ENCODE measurements at regions not wholly inside any gene's neighbourhood (a gene's known extent, or its start where the extent isn't known, plus 50 kb on each side); places are given as distances from the start of the nearest gene placed in this dataset.

DNA sequence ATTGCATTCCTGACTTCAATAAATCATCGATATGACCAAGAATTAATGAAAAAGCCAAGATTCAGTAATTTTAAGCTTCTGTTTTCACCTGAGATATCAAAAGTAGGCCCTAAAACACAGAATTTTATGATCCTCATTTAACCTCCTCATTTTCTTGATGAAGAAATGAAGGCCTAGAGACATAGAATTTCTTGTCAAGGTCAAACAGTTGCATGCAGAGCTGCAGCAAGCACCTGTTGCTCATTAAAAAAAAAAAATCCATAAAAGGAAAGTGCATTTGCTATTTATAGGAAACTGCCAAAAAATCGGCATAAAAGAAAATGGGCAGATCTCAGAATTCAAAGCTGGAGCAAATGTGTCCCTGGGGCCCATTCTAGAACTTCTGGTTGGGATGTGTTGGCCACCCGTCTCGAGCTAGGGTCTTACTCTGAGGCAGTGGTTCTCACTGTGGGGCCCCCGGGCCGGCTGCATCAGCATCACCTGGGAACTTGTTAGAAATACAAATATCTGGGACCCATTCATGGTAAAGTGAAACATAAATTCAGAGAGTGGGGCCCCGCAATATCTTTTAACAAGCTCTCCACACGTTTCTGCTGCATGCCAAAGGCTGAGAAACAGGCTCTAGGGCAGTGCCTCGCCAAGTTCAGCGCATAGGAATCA, 224.7 kb upstream of the UBL3 start:
- FAIRE-seq (no peak), DNase-seq (ENCODE audit: low read depth, low spot score) (no peak)
- no peak overlapping the region for H3K9ac ChIP-seq (replicated peaks; ENCODE audit: extremely low read depth, insufficient read depth, low read length)
- TF ChIP-seq FOS (IDR thresholded peaks at IDR 0.05; ENCODE audit: borderline replicate concordance, insufficient read depth, low read length): no peak
- no peaks in the 10 kb centered on the region for H3K9me1 ChIP-seq (replicated peaks; ENCODE audit: control insufficient read depth, extremely low read depth, insufficient read depth, low read length)
- H2AFZ ChIP-seq (ENCODE audit: low read depth, low read length): no peak overlapping the region
- no peaks in the 10 kb centered on the region for H3K79me2 ChIP-seq (ENCODE audit: control insufficient read depth, insufficient read depth, low read length)
- H3K4me1 ChIP-seq (ENCODE audit: control insufficient read depth, extremely low read depth, insufficient read depth, low read length): no peaks in the 10 kb centered on the region
- POLR2A ChIA-PET: no interaction called here
- H3K36me3 ChIP-seq (ENCODE audit: control insufficient read depth in 2 of 2, extremely low read depth in 1 of 2, insufficient read depth in 2 of 2, low read length in 2 of 2): no peaks in the 10 kb centered on the region
- dilution Hi-C loops (cut with MboI; ENCODE audit: extremely low pct_ligation_motif_present, low sequenced_read_pairs): no loop called here
- H3K4me3 ChIP-seq (replicated peaks in 1 of 3; ENCODE audit: insufficient read depth in 1 of 3, low read depth in 1 of 3, low read length in 3 of 3): no peak overlapping the region
- BruUV-seq (replicated peaks): no TSS peak
- H3K27me3 ChIP-seq (ENCODE audit: control insufficient read depth in 2 of 2, insufficient read depth in 2 of 2, low read length in 2 of 2): no peaks in the 10 kb centered on the region
- no peak overlapping the region for H3K27ac ChIP-seq (ENCODE audit: insufficient read depth, low read depth, low read length)
- CTCF ChIA-PET: interaction anchor here (1.3 kb wide), 1 partner anchor 304 kb away, joined by 3 read pairs; no protein-coding TSS in a partner anchor
- H4K20me1 ChIP-seq (replicated peaks; ENCODE audit: control insufficient read depth, extremely low read depth, insufficient read depth, low read length): no peaks in the 10 kb centered on the region
- H3K9me3 ChIP-seq (replicated peaks; ENCODE audit: control insufficient read depth, insufficient read depth, low read length): no peaks in the 10 kb centered on the region
- intact Hi-C loops (cut with micrococcal nuclease): no loop called here
- H3K4me2 ChIP-seq (ENCODE audit: insufficient read depth, low read length): no peak overlapping the region

DNA sequence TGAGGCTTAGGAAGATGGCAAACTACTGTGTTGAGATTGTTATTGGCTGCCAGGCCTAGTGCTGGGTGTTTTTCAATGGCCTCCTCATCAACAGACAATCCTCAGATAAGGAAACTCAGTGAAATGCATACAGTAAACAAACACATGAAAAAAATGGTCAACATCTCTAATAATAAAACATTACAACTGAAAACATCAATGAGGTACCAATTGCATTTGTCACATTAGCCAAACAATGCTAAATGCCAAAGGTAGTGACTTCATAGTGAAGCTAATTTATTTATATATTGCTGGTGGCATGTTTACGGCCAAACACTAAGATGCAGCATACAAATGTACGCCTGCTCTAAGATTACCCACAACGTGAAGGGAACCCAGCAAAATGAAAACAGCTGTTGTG, 224.0 kb upstream of the UBL3 start:
- no peaks in the 10 kb centered on the region for H3K9me1 ChIP-seq (replicated peaks; ENCODE audit: control insufficient read depth, extremely low read depth, insufficient read depth, low read length)
- no peak overlapping the region for H3K4me3 ChIP-seq (replicated peaks in 1 of 3; ENCODE audit: insufficient read depth in 1 of 3, low read depth in 1 of 3, low read length in 3 of 3)
- no peak for TF ChIP-seq POLR2AphosphoS5 (IDR thresholded peaks at IDR 0.05; ENCODE audit: insufficient read depth, low read depth, low read length)
- no peak for TF ChIP-seq MYC (IDR thresholded peaks at IDR 0.05; ENCODE audit: low read depth, low read length)
- no peak for TF ChIP-seq GATA2 (IDR thresholded peaks at IDR 0.05; ENCODE audit: insufficient read depth, insufficient read length, low read depth, low read length)
- no peak for TF ChIP-seq EZH2 (IDR thresholded peaks at IDR 0.05; ENCODE audit: borderline replicate concordance, low read depth, low read length, severe bottlenecking)
- TF ChIP-seq, protein P1, sequence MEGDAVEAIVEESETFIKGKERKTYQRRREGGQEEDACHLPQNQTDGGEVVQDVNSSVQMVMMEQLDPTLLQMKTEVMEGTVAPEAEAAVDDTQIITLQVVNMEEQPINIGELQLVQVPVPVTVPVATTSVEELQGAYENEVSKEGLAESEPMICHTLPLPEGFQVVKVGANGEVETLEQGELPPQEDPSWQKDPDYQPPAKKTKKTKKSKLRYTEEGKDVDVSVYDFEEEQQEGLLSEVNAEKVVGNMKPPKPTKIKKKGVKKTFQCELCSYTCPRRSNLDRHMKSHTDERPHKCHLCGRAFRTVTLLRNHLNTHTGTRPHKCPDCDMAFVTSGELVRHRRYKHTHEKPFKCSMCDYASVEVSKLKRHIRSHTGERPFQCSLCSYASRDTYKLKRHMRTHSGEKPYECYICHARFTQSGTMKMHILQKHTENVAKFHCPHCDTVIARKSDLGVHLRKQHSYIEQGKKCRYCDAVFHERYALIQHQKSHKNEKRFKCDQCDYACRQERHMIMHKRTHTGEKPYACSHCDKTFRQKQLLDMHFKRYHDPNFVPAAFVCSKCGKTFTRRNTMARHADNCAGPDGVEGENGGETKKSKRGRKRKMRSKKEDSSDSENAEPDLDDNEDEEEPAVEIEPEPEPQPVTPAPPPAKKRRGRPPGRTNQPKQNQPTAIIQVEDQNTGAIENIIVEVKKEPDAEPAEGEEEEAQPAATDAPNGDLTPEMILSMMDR (IDR thresholded peaks at IDR 0.05; ENCODE audit: extremely low read depth in 1 of 2, insufficient read depth in 1 of 2, low read depth in 1 of 2, low read length in 2 of 2): no peak
- TF ChIP-seq, protein P2, sequence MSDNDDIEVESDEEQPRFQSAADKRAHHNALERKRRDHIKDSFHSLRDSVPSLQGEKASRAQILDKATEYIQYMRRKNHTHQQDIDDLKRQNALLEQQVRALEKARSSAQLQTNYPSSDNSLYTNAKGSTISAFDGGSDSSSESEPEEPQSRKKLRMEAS (IDR thresholded peaks at IDR 0.05; ENCODE audit: insufficient read depth, insufficient read length): no peak
- TF ChIP-seq FOS (IDR thresholded peaks at IDR 0.05; ENCODE audit: borderline replicate concordance, insufficient read depth, low read length): no peak
- no peak for TF ChIP-seq POLR2A (IDR thresholded peaks at IDR 0.05; ENCODE audit: low read depth, low read length)
- no peak for TF ChIP-seq JUN (IDR thresholded peaks at IDR 0.05; ENCODE audit: borderline replicate concordance, insufficient read depth, insufficient read length, low read depth)
- dilution Hi-C loops (cut with MboI; ENCODE audit: extremely low pct_ligation_motif_present, low sequenced_read_pairs): no loop called here
- H3K4me1 ChIP-seq (ENCODE audit: control insufficient read depth, extremely low read depth, insufficient read depth, low read length): no peaks in the 10 kb centered on the region
- no peaks in the 10 kb centered on the region for H3K27me3 ChIP-seq (ENCODE audit: control insufficient read depth in 2 of 2, insufficient read depth in 2 of 2, low read length in 2 of 2)
- intact Hi-C loops (cut with micrococcal nuclease): no loop called here
- H2AFZ ChIP-seq (ENCODE audit: low read depth, low read length): no peak overlapping the region
- H4K20me1 ChIP-seq (replicated peaks; ENCODE audit: control insufficient read depth, extremely low read depth, insufficient read depth, low read length): no peaks in the 10 kb centered on the region
- ChIA-PET CTCF (interaction anchor here (1.3 kb wide), 1 partner anchor 303 kb away, joined by 3 read pairs; no protein-coding TSS in a partner anchor), POLR2A (interaction anchor here (0.6 kb wide), 1 partner anchor 964 kb away, joined by 12 read pairs; no protein-coding TSS in a partner anchor)
- no peaks in the 10 kb centered on the region for H3K9me3 ChIP-seq (replicated peaks; ENCODE audit: control insufficient read depth, insufficient read depth, low read length)
- no peaks in the 10 kb centered on the region for H3K36me3 ChIP-seq (ENCODE audit: control insufficient read depth in 2 of 2, extremely low read depth in 1 of 2, insufficient read depth in 2 of 2, low read length in 2 of 2)
- DNase-seq (ENCODE audit: low read depth, low spot score) (no peak), FAIRE-seq (no peak)
- no peak overlapping the region for H3K27ac ChIP-seq (ENCODE audit: insufficient read depth, low read depth, low read length)
- no peak overlapping the region for H3K4me2 ChIP-seq (ENCODE audit: insufficient read depth, low read length)
- BruUV-seq (replicated peaks): no TSS peak
- no peaks in the 10 kb centered on the region for H3K79me2 ChIP-seq (ENCODE audit: control insufficient read depth, insufficient read depth, low read length)
- no peak overlapping the region for H3K9ac ChIP-seq (replicated peaks; ENCODE audit: extremely low read depth, insufficient read depth, low read length)
